ENCODE measurements at regions not wholly inside any gene's neighbourhood (a gene's known extent, or its start where the extent isn't known, plus 50 kb on each side); places are given as distances from the start of the nearest gene placed in this dataset.

DNA sequence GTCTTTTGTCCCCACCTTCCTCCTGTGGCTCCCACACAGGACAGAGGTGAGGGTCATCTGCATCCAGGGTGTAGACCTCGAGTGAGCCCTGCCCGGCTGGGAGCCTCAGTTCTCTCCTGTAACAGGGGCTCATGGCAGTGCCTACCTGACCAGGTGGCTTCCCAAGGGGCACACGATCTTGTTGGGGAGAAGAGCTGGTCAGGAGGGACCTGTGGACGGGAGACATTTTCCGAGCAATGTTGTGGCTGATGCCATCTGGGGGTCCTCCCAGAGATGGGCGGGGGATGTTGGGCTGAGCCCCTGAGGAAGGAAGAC lies 51.9 kb downstream of the CEBPB start:
- no peak for DNase-seq (ENCODE audit: low read depth in 4 of 4, low spot score in 3 of 4)

DNA sequence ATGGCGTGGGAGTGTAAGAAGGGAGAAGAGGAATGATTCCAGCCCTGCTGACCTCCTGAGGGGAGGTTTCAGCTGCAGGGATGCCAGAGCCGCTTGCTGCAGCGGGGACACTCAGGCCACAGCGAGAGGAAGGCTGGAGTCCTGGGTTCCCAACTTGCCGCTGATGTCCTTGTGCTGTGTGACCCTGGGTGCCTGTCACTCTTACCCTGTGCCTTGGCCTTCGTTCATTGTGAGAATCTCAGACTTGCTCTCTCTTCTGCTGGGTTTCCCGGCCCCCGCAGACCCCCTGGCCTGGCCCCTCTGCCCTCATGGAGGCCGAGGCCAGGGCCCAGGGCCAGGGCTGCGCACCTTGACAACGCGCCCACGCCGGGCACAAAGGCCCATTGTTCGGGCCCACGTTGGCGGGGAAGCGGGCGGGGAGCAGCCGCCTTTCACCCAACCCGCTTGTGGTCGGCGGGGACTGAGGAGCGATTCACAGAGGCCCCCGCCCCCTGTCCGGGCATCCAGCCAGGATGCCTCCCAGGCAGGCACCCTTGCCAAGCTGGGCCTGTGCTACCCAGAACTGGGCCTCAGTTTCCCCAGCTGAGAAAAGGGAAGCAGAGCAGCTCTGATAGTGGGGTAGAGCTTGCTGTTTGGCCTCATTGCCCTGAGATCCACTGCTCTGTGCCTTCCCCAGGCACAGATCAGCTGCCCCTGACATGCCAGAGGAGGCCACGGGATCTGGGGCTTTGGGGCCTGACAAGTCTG lies 52.4 kb downstream of the CEBPB start:
- no peak for DNase-seq (ENCODE audit: low read depth in 4 of 4, low spot score in 3 of 4)

- DNase-seq (ENCODE audit: low read depth in 4 of 4, low spot score in 3 of 4): no peak
Observed at GRCh38 chr20:50243610-50244351, 53.2 kb downstream of the CEBPB start.

GRCh38 chr20:50244352-50245149 lies 53.9 kb downstream of the CEBPB start:
- DNase-seq (ENCODE audit: low read depth in 4 of 4, low spot score in 3 of 4): no peak

GRCh38 chr20:50245498-50246366 lies 55.1 kb downstream of the CEBPB start:
- DNase-seq (ENCODE audit: low read depth in 4 of 4, low spot score in 3 of 4): no peak

GRCh38 chr20:50246367-50247195 lies 56.0 kb downstream of the CEBPB start:
- DNase-seq (ENCODE audit: low read depth in 4 of 4, low spot score in 3 of 4): no peak

GRCh38 chr20:50247196-50248094 lies 56.8 kb downstream of the CEBPB start:
- DNase-seq (ENCODE audit: low read depth in 4 of 4, low spot score in 3 of 4): no peak

- no peak for DNase-seq (ENCODE audit: low read depth in 4 of 4, low spot score in 3 of 4)
Observed at GRCh38 chr20:50248104-50248641, 57.5 kb downstream of the CEBPB start.

- no peak for DNase-seq (ENCODE audit: low read depth in 4 of 4, low spot score in 3 of 4)
Observed at GRCh38 chr20:50249447-50250388, 59.1 kb downstream of the CEBPB start.

GRCh38 chr20:50250679-50251382 lies 60.2 kb downstream of the CEBPB start:
- no peak for DNase-seq (ENCODE audit: low read depth in 4 of 4, low spot score in 3 of 4)

DNA sequence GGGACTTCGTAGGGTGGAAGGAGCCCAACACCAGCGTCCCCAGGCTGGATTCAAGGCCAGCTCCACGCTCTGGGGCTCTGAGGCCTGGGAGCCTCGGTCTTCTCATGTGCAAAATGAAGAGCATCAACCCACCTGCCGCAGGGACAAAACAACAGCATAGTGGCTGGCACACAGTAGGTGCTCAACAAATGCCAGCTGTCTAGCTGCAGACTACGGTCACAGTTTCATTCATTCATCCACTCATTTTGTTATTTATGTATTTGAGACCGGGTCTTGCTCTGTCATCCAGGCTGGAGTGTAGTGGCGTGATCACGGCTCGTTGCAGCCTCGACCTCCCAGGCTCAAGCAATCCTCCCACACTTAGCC lies 60.7 kb downstream of the CEBPB start:
- DNase-seq (ENCODE audit: low read depth in 4 of 4, low spot score in 3 of 4): no peak

- no peak for DNase-seq (ENCODE audit: low read depth in 4 of 4, low spot score in 3 of 4)
Observed at GRCh38 chr20:50251992-50252511, 61.4 kb downstream of the CEBPB start.

DNA sequence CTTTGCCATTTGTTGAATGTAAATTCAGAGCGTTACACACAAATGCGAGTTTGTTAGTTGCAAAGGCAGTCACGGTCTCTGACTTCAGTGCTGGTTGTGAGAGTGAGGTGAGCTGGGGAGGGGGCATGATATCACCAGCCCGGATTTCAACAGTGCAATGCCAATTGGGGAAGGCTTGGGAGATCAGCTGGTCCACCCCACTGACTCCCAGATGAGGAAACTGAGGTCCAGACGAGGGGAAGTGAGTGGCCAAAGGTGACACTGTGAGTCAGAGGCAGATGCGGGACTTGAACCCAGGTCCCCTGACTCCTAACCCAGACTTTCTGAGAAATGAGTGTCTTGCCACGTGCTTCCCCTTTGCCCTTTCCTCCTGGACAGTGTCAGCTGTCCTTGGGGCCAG lies 62.1 kb downstream of the CEBPB start:
- no peak for DNase-seq (ENCODE audit: low read depth in 4 of 4, low spot score in 3 of 4)

DNA sequence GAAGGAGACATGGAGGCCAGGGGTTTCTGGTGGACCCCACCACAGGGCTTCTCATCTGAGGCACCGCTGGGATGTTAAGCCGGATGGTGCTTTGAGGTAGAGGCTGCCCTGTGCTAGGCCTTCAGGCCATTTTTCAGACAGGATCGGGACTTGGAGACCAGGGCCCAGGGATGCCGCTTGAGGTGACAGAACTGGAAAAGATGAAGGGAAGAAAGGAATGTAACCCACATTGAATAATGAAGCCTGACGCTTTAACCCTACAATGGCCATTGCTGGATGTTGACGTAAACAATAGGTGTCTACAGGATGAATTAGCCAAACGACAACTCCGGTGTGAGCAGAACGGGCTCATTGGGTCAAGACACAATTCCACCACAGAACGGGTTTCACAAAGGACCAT lies 62.5 kb downstream of the CEBPB start:
- DNase-seq (ENCODE audit: low read depth in 4 of 4, low spot score in 3 of 4): no peak

- DNase-seq (ENCODE audit: low read depth in 4 of 4, low spot score in 3 of 4): no peak
Observed at GRCh38 chr20:50254466-50255079, 63.9 kb downstream of the CEBPB start.

DNA sequence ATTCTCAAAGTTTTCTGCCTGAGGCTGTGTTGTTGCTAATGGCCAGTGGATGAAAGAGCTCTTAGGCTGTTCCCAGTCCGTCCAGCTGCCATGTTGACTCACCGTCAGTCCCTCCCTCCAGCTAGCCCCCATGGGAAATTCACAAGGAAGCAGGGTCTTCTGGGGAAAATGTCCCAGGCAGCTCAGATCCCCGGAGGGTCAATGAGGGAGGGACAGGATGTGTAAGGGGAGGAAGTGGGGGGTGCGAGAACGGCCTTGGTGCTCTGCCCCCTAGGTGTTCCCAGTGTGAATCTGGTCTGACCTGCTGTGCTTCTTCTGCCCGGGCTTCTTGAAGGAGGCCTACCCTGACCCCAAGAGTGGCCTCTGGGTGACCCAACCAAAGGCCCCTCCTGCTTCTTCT lies 65.9 kb downstream of the CEBPB start:
- no peak for DNase-seq (ENCODE audit: low read depth in 4 of 4, low spot score in 3 of 4)

Data from right renal pelvis (tissue), 4 donors.